ENCODE measurements at regions not wholly inside any gene's neighbourhood (a gene's known extent, or its start where the extent isn't known, plus 50 kb on each side); places are given as distances from the start of the nearest gene placed in this dataset.

- no peak overlapping the region for H3K27ac Mint-ChIP-seq
- ATAC-seq (ENCODE audit: low read depth in 2 of 2) (no peak), DNase-seq (no peak)
- H3K4me1 Mint-ChIP-seq, result no peaks in the 10 kb centered on the region
- H3K9me3 ChIP-seq (ENCODE audit: control insufficient read depth in 2 of 2, low read length in 2 of 2), result peaks cover 0 to 5% of the 10 kb centered on the region in 2 experiments
- H3K9me3 Mint-ChIP-seq, result peaks cover 0 to 8% (median 3%) of the 10 kb centered on the region in 7 donors
- no peak overlapping the region for H3K4me3 Mint-ChIP-seq
- H3K27me3 ChIP-seq (ENCODE audit: control insufficient read depth, insufficient read depth, low read length), result no peaks in the 10 kb centered on the region
- H3K36me3 Mint-ChIP-seq, result no peaks in the 10 kb centered on the region
- no peaks in the 10 kb centered on the region for H3K36me3 ChIP-seq (ENCODE audit: control insufficient read depth, insufficient read depth, low read length)
- H3K4me3 ChIP-seq (ENCODE audit: low read depth, low read length), result no peak overlapping the region
- H3K27ac ChIP-seq (ENCODE audit: insufficient read depth, low read length, poor library complexity, severe bottlenecking), result no peak overlapping the region
- H3K27me3 Mint-ChIP-seq, result no peaks in the 10 kb centered on the region
- no peaks in the 10 kb centered on the region for H3K4me1 ChIP-seq (ENCODE audit: control insufficient read depth, insufficient read depth, low read length, poor library complexity, severe bottlenecking)
Observed at GRCh38 chr1:238233966-238234365, 343.2 kb upstream of the ZP4 start.

DNA sequence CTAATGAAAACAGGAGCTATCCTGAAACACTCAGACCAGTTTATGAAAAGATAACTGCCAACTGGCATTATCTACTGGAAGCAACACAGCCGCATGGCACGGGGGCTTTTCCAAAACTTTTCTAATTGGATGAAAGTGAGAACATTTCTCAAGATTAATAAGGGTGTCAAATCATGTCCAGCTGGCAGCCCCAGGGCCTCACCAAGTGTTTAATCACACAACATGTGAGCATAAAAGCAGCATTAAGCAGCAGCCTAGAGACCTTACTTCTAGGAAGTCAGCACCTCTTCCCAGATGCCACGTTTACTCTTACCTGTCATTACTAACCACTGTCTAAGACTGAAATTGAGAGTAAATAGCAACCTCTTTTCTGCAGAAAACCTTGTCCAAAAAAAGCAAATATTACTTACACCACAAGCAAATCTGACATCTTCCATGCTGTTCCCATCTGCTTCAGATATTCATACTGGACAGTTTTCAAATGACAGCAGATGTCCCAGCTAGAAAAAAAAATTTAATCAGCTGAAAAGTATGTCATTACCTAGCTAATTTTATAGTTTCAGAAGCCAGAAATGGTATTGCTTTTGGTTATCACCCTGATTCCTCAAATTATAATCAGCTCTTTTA lies 341.5 kb upstream of the ZP4 start:
- H3K27me3 Mint-ChIP-seq, result no peaks in the 10 kb centered on the region
- no peaks in the 10 kb centered on the region for H3K4me1 Mint-ChIP-seq
- H3K36me3 ChIP-seq (ENCODE audit: control insufficient read depth, insufficient read depth, low read length), result no peaks in the 10 kb centered on the region
- H3K4me1 ChIP-seq (ENCODE audit: control insufficient read depth, insufficient read depth, low read length, poor library complexity, severe bottlenecking), result no peaks in the 10 kb centered on the region
- no peak for ATAC-seq (ENCODE audit: low read depth in 2 of 2)
- no peaks in the 10 kb centered on the region for H3K9me3 ChIP-seq (ENCODE audit: control insufficient read depth in 2 of 2, low read length in 2 of 2)
- H3K27me3 ChIP-seq (ENCODE audit: control insufficient read depth, insufficient read depth, low read length), result no peaks in the 10 kb centered on the region
- no peaks in the 10 kb centered on the region for H3K36me3 Mint-ChIP-seq
- H3K27ac ChIP-seq (ENCODE audit: insufficient read depth, low read length, poor library complexity, severe bottlenecking), result no peak overlapping the region
- H3K4me3 Mint-ChIP-seq, result no peak overlapping the region
- no peak overlapping the region for H3K4me3 ChIP-seq (ENCODE audit: low read depth, low read length)
- no peak for DNase-seq
- H3K9me3 Mint-ChIP-seq, result peaks cover 2 to 10% (median 6%) of the 10 kb centered on the region in 7 donors
- H3K27ac Mint-ChIP-seq, result no peak overlapping the region

GRCh38 chr1:238226810-238227209 lies 336.1 kb upstream of the ZP4 start:
- Mint-ChIP-seq H3K9me3 (peaks cover 0 to 14% (median 6%) of the 10 kb centered on the region in 7 donors), H3K4me1 (no peaks in the 10 kb centered on the region), H3K27me3 (no peaks in the 10 kb centered on the region)

GRCh38 chr1:238223076-238223640 lies 332.4 kb upstream of the ZP4 start:
- no peaks in the 10 kb centered on the region for H3K36me3 ChIP-seq (ENCODE audit: control insufficient read depth, insufficient read depth, low read length)
- H3K4me3 ChIP-seq (ENCODE audit: low read depth, low read length), result no peak overlapping the region
- Mint-ChIP-seq H3K9me3 (peaks cover 0 to 13% (median 8%) of the 10 kb centered on the region in 7 donors), H3K27ac (no peak overlapping the region), H3K4me1 (no peaks in the 10 kb centered on the region), H3K27me3 (no peaks in the 10 kb centered on the region), H3K36me3 (no peaks in the 10 kb centered on the region), H3K4me3 (no peak overlapping the region)
- H3K27ac ChIP-seq (ENCODE audit: insufficient read depth, low read length, poor library complexity, severe bottlenecking), result no peak overlapping the region
- no peak for DNase-seq
- H3K9me3 ChIP-seq (ENCODE audit: control insufficient read depth in 2 of 2, low read length in 2 of 2), result no peaks in the 10 kb centered on the region
- no peak for ATAC-seq (ENCODE audit: low read depth in 2 of 2)
- no peaks in the 10 kb centered on the region for H3K4me1 ChIP-seq (ENCODE audit: control insufficient read depth, insufficient read depth, low read length, poor library complexity, severe bottlenecking)
- no peaks in the 10 kb centered on the region for H3K27me3 ChIP-seq (ENCODE audit: control insufficient read depth, insufficient read depth, low read length)

More at GRCh38 chr1:238226810-238227209, 336.1 kb upstream of the ZP4 start:
- H3K27me3 ChIP-seq (ENCODE audit: control insufficient read depth, insufficient read depth, low read length), result no peaks in the 10 kb centered on the region
- H3K36me3 ChIP-seq (ENCODE audit: control insufficient read depth, insufficient read depth, low read length), result no peaks in the 10 kb centered on the region
- DNase-seq (no peak), ATAC-seq (ENCODE audit: low read depth in 2 of 2) (no peak)
- H3K4me3 ChIP-seq (ENCODE audit: low read depth, low read length), result no peak overlapping the region
- no peaks in the 10 kb centered on the region for H3K9me3 ChIP-seq (ENCODE audit: control insufficient read depth in 2 of 2, low read length in 2 of 2)
- H3K4me1 ChIP-seq (ENCODE audit: control insufficient read depth, insufficient read depth, low read length, poor library complexity, severe bottlenecking), result no peaks in the 10 kb centered on the region
- H3K36me3 Mint-ChIP-seq, result no peaks in the 10 kb centered on the region
- H3K27ac Mint-ChIP-seq, result no peak overlapping the region
- no peak overlapping the region for H3K27ac ChIP-seq (ENCODE audit: insufficient read depth, low read length, poor library complexity, severe bottlenecking)
- no peak overlapping the region for H3K4me3 Mint-ChIP-seq

DNA sequence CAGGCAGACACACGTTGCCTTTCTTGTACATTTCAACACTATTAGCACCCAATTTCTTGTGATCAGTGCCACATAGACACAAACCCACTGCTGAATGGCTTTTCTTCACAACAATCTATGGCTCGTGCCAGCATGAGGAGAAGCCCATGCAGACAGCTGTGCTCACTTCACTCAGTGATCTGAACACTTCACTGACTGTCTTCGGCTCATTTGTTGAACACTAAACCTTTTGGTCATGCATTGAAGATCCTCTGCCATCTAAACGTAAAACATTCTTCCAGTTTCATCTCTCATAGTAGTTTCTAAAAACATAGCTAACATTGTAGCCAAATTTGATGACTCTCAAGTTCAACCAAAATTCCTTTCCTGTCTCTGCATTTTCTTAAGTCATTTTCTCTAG lies 331.0 kb upstream of the ZP4 start:
- Histone ChIP-seq H3K27ac (ENCODE audit: insufficient read depth, low read length, poor library complexity, severe bottlenecking) (no peak overlapping the region), H3K4me3 (ENCODE audit: low read depth, low read length) (no peak overlapping the region), H3K4me1 (ENCODE audit: control insufficient read depth, insufficient read depth, low read length, poor library complexity, severe bottlenecking) (no peaks in the 10 kb centered on the region), H3K36me3 (ENCODE audit: control insufficient read depth, insufficient read depth, low read length) (no peaks in the 10 kb centered on the region), H3K9me3 (ENCODE audit: control insufficient read depth in 2 of 2, low read length in 2 of 2) (no peaks in the 10 kb centered on the region), H3K27me3 (ENCODE audit: control insufficient read depth, insufficient read depth, low read length) (no peaks in the 10 kb centered on the region)
- no peak overlapping the region for H3K27ac Mint-ChIP-seq
- H3K36me3 Mint-ChIP-seq, result no peaks in the 10 kb centered on the region
- no peak for ATAC-seq (ENCODE audit: low read depth in 2 of 2)
- no peaks in the 10 kb centered on the region for H3K27me3 Mint-ChIP-seq
- H3K4me3 Mint-ChIP-seq, result no peak overlapping the region
- peaks cover 0 to 13% (median 9%) of the 10 kb centered on the region in 7 donors for H3K9me3 Mint-ChIP-seq
- no peak for DNase-seq
- H3K4me1 Mint-ChIP-seq, result no peaks in the 10 kb centered on the region

GRCh38 chr1:238214449-238214848 lies 323.7 kb upstream of the ZP4 start:
- peaks cover 0 to 10% (median 7%) of the 10 kb centered on the region in 7 donors for H3K9me3 Mint-ChIP-seq
- H3K9me3 ChIP-seq (ENCODE audit: control insufficient read depth in 2 of 2, low read length in 2 of 2), result peaks cover 0 to 3% of the 10 kb centered on the region in 2 experiments
- H3K4me1 Mint-ChIP-seq, result no peaks in the 10 kb centered on the region
- H3K27me3 Mint-ChIP-seq, result no peaks in the 10 kb centered on the region
- no peak overlapping the region for H3K4me3 Mint-ChIP-seq
- no peaks in the 10 kb centered on the region for H3K36me3 ChIP-seq (ENCODE audit: control insufficient read depth, insufficient read depth, low read length)
- no peak for ATAC-seq (ENCODE audit: low read depth in 2 of 2)
- no peak overlapping the region for H3K27ac Mint-ChIP-seq
- no peak overlapping the region for H3K4me3 ChIP-seq (ENCODE audit: low read depth, low read length)
- H3K36me3 Mint-ChIP-seq, result no peaks in the 10 kb centered on the region
- DNase-seq, result no peak
- no peak overlapping the region for H3K27ac ChIP-seq (ENCODE audit: insufficient read depth, low read length, poor library complexity, severe bottlenecking)
- no peaks in the 10 kb centered on the region for H3K27me3 ChIP-seq (ENCODE audit: control insufficient read depth, insufficient read depth, low read length)
- no peaks in the 10 kb centered on the region for H3K4me1 ChIP-seq (ENCODE audit: control insufficient read depth, insufficient read depth, low read length, poor library complexity, severe bottlenecking)

- Mint-ChIP-seq H3K27me3 (peaks cover 4% of the 10 kb centered on the region), H3K9me3 (peaks cover 0 to 11% (median 7%) of the 10 kb centered on the region in 7 donors), H3K4me1 (no peaks in the 10 kb centered on the region), H3K27ac (no peak overlapping the region), H3K4me3 (no peak overlapping the region), H3K36me3 (no peaks in the 10 kb centered on the region)
- no peaks in the 10 kb centered on the region for H3K4me1 ChIP-seq (ENCODE audit: control insufficient read depth, insufficient read depth, low read length, poor library complexity, severe bottlenecking)
- H3K27ac ChIP-seq (ENCODE audit: insufficient read depth, low read length, poor library complexity, severe bottlenecking), result no peak overlapping the region
- H3K4me3 ChIP-seq (ENCODE audit: low read depth, low read length), result no peak overlapping the region
- no peaks in the 10 kb centered on the region for H3K9me3 ChIP-seq (ENCODE audit: control insufficient read depth in 2 of 2, low read length in 2 of 2)
- DNase-seq (no peak), ATAC-seq (ENCODE audit: low read depth in 2 of 2) (no peak)
- H3K27me3 ChIP-seq (ENCODE audit: control insufficient read depth, insufficient read depth, low read length), result no peaks in the 10 kb centered on the region
- H3K36me3 ChIP-seq (ENCODE audit: control insufficient read depth, insufficient read depth, low read length), result no peaks in the 10 kb centered on the region
Observed at GRCh38 chr1:238205045-238205662, 314.4 kb upstream of the ZP4 start.

DNA sequence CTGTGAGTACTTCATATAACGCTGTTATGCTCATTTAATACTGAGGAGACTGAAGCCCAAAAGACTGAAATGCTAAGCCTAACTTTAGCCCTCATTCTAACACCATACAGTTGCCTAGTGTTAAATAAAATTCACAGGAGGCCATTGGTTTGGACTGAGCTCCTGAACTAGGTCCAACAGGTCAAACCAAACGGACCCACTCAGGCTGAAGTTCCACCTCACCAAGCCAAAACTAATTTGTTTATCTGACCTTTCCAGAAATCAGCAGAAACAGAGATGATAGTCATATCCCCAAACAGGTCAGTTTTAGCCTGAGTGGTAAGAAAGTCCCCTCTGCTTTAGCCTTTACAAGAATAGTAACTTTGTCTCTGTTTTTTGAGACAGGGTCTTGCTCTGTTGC lies 311.3 kb upstream of the ZP4 start:
- Histone ChIP-seq H3K4me3 (ENCODE audit: low read depth, low read length) (no peak overlapping the region), H3K27me3 (ENCODE audit: control insufficient read depth, insufficient read depth, low read length) (no peaks in the 10 kb centered on the region), H3K36me3 (ENCODE audit: control insufficient read depth, insufficient read depth, low read length) (no peaks in the 10 kb centered on the region), H3K4me1 (ENCODE audit: control insufficient read depth, insufficient read depth, low read length, poor library complexity, severe bottlenecking) (no peaks in the 10 kb centered on the region), H3K27ac (ENCODE audit: insufficient read depth, low read length, poor library complexity, severe bottlenecking) (no peak overlapping the region), H3K9me3 (ENCODE audit: control insufficient read depth in 2 of 2, low read length in 2 of 2) (no peaks in the 10 kb centered on the region)
- H3K4me1 Mint-ChIP-seq, result no peaks in the 10 kb centered on the region
- H3K27ac Mint-ChIP-seq, result no peak overlapping the region
- DNase-seq (no peak), ATAC-seq (ENCODE audit: low read depth in 2 of 2) (no peak)
- no peak overlapping the region for H3K4me3 Mint-ChIP-seq
- H3K27me3 Mint-ChIP-seq, result peaks cover 4% of the 10 kb centered on the region
- H3K36me3 Mint-ChIP-seq, result no peaks in the 10 kb centered on the region
- peaks cover 3 to 15% (median 6%) of the 10 kb centered on the region in 7 donors for H3K9me3 Mint-ChIP-seq

Data from CD4-positive, CD25-positive, alpha-beta regulatory T cell (primary cell).